Aorta (tissue), 5 donors: ENCODE measurements at regions not wholly inside any gene's neighbourhood (a gene's known extent, or its start where the extent isn't known, plus 50 kb on each side); places are given as distances from the start of the nearest gene placed in this dataset.

Experiments
- ATAC-seq: fragments of 200-7000 bp; cut with Tn5 transposase; one replicate; pipeline ENCODE4 v1.9.1; 2022; ENCODE audit warnings: moderate library complexity; ENCODE audit not compliant: low FRiP score
- DNase-seq, 2 donors: peaks; one replicate each; pipeline ENCODE4 v3.0.0-alpha.2; 2020
- H3K27ac ChIP-seq, 2 donors: one replicate each; pipeline ENCODE4 v1.5.1; 2013; ENCODE audit warnings: low read length in 2 of 2, mild to moderate bottlenecking in 2 of 2, moderate library complexity in 2 of 2, control low read depth in 1 of 2, inconsistent platforms in 1 of 2, low read depth in 1 of 2
- H3K27me3 ChIP-seq, 2 donors: one replicate each; pipeline ENCODE4 v1.6.1; 2013; ENCODE audit warnings: control low read depth in 1 of 2, low read length in 1 of 2, mild to moderate bottlenecking in 1 of 2, moderate library complexity in 1 of 2; ENCODE audit not compliant: insufficient read depth in 2 of 2, control insufficient read depth in 1 of 2
- H3K36me3 ChIP-seq, 2 donors: one replicate each; pipeline ENCODE4 v1.6.1; 2013; ENCODE audit warnings: control low read depth in 1 of 2, low read length in 1 of 2, mild to moderate bottlenecking in 1 of 2; ENCODE audit not compliant: insufficient read depth in 2 of 2, control insufficient read depth in 1 of 2
- H3K4me1 ChIP-seq, 2 donors: one replicate each; pipeline ENCODE4 v1.6.1; 2013; ENCODE audit warnings: low read length in 2 of 2, control low read depth in 1 of 2, mild to moderate bottlenecking in 1 of 2, moderate library complexity in 1 of 2; ENCODE audit not compliant: insufficient read depth in 2 of 2, control insufficient read depth in 1 of 2
- H3K4me3 ChIP-seq, 2 donors: one replicate each; pipeline ENCODE4 v1.5.1; 2013; ENCODE audit warnings: low read length in 2 of 2, control low read depth in 1 of 2, mild to moderate bottlenecking in 1 of 2
- H3K9me3 ChIP-seq: one replicate; pipeline ENCODE4 v1.6.1; 2013; ENCODE audit warnings: mild to moderate bottlenecking, low read length; ENCODE audit not compliant: control insufficient read depth
- WGBS, 2 donors: extraction: QIAGEN DNeasy Blood & Tissue Kit; methylation state at CpG; one replicate each; pipeline ENCODE4 v1.1.7; 2013; 5-methylcytosine and 5-hydroxymethylcytosine counted together
- intact Hi-C, 2 donors: fragments of 100-400 bp; cut with DNase I; formaldehyde crosslinking; loops; one replicate each; pipeline versions ENCODE4 v1.14.2 to v1.15.0; 2022
- donor health status: healthy with polysubstance abuse.
- donor health status: Bipolar disorder and iron deficiency.
- donor health status: DM: no; HTN: no; CAD: no.
- donor health status: DM: no; HTN: no; CAD: no.
- donor health status: DM: yes; HTN: yes; CAD: no.

DNA sequence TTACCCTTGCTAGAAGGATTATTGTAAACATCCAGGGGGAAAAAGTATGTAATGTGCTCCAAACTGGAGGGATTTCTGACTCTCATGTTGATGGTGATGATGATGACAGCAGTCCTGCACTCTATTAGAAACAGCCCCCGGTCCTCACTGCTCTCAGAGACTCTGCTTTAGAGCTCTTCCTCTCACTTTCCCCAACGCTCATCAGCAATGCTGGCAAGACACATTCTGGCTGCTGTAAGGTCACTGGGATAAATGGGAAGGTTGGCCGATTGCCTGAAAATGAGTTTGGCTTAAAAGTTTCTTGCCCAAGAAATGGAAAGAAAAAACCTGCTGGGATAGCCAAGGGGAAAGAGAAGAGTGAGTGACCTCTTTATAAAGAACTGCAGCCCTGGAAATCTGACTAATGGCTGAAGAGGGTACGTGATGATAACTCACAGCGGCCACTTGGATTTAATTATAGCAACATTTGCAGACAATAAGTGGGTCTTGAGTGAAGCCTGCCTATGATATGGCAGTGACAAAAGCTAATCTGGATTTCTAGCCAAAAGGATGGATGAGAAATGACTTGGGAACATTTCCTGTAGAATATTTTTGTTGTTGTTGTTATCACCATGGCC lies 235.8 kb downstream of the TMEM38B start:
- 46 to 60% methylated on average over 5 of the region's 5 CpGs for WGBS, 2 donors
- no peak for ATAC-seq

DNA sequence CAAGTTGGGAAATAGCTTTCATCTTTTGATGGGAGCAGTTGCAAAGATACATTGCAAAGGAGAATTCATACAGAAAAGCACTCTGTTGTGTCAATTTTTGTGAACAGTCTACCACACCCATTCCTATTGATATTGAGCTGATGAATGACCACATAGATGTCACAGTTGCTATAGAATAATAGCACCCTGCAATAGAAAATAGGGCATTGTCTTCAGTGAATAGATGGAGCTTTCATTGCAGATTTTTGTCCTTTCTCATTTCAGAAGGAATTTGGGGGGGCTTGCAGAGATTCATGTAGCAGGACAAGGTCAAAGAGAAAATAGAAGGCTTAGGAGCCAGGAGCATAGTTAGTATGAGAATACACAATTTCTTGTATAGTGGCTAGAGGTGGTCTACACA lies 237.9 kb downstream of the TMEM38B start:
- Histone ChIP-seq H3K27ac (no peak overlapping the region), H3K4me3 (no peak overlapping the region), H3K4me1 (no peaks in the 10 kb centered on the region), H3K36me3 (no peaks in the 10 kb centered on the region), H3K27me3 (no peaks in the 10 kb centered on the region), H3K9me3 (peaks cover 1% of the 10 kb centered on the region)
- ATAC-seq = no peak
- intact Hi-C loops = no loop called here
- DNase-seq = no peak

More for the DNA sequence above, 235.8 kb downstream of the TMEM38B start:
- DNase-seq = no peak
- Histone ChIP-seq H3K27me3 (no peaks in the 10 kb centered on the region), H3K4me3 (no peak overlapping the region), H3K4me1 (no peaks in the 10 kb centered on the region), H3K9me3 (peaks cover 1% of the 10 kb centered on the region), H3K27ac (no peak overlapping the region), H3K36me3 (no peaks in the 10 kb centered on the region)
- intact Hi-C loops = no loop called here

DNA sequence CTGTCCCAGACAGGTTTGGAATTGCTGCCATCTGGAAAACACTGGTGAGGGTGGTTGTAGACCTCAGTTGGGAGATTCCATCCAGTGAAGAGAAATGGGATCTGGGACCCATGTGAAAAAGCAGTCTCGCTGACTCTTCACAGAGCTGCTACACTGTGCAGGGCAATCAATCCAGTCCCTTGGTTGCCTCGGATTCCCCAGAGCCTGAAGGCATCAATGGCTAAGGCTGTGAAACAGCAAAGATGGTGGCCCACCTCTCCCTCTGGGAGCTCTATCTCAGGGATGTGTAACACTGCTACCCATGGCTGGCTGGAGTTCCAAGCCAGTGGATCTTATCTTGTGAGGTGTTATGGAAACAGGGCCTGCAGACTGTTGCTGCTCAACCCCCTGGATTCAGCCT lies 256.1 kb downstream of the TMEM38B start:
- DNase-seq (no peak), ATAC-seq (no peak)
- Histone ChIP-seq H3K27me3 (no peaks in the 10 kb centered on the region), H3K4me1 (no peaks in the 10 kb centered on the region), H3K4me3 (no peak overlapping the region), H3K9me3 (peaks cover 4% of the 10 kb centered on the region), H3K27ac (no peak overlapping the region), H3K36me3 (no peaks in the 10 kb centered on the region)
- WGBS, 2 donors = 74 to 77% methylated on average over 2 of the region's 2 CpGs
- intact Hi-C loops = no loop called here

DNA sequence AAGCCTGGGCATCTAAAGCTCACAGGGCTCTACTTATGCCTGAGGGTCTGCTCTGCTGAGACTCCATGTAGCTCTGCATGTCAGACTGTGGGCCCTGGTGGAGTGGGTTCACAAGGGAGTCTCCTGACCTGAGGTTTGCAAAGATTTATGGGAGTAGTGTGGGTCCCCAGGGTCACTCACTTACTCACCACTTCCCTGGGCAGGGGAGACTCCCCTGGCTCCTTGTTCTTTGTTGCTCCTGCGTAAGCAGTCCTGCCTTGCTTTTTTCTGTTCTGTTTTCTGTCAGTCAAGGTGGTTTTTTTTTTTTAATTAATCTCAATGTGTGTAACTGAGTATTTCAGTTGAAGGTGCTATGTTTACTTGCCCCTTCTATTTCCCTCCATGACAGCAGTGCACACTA lies 256.6 kb downstream of the TMEM38B start:
- no peaks in the 10 kb centered on the region for H3K4me1 ChIP-seq
- no peaks in the 10 kb centered on the region for H3K36me3 ChIP-seq
- no peaks in the 10 kb centered on the region for H3K27me3 ChIP-seq
- intact Hi-C loops = no loop called here
- no peak for ATAC-seq
- no peak for DNase-seq
- peaks cover 4% of the 10 kb centered on the region for H3K9me3 ChIP-seq
- WGBS, 2 donors = 63 to 71% methylated on average over 1 of the region's 1 CpG
- H3K4me3 ChIP-seq = no peak overlapping the region
- no peak overlapping the region for H3K27ac ChIP-seq

DNA sequence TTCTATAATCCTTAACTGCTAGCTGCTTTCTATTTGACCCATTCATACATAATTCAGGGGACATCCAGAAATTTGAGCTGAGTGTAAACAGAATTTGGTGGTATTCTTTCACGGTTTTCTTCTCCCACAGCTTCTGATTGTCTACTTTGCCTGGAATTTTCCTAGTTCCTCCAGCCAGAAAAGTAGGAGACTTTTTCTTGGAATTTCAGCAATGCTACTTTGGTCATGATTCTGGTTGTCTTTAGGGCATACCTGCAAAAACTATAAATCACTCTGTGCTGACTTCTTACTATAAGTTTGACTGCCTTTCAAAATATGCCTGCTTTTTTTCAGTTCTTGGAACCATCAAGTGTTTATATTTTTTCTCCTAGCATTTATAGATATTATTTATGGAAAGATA lies 260.2 kb downstream of the TMEM38B start:
- no peak for ATAC-seq
- DNase-seq = no peak
- 41 to 43% methylated on average over 1 of the region's 1 CpG for WGBS, 2 donors
- no peaks in the 10 kb centered on the region for H3K27me3 ChIP-seq
- no peak overlapping the region for H3K4me3 ChIP-seq
- no peak overlapping the region for H3K27ac ChIP-seq
- peaks cover 4% of the 10 kb centered on the region for H3K9me3 ChIP-seq
- intact Hi-C loops = no loop called here
- H3K4me1 ChIP-seq = no peaks in the 10 kb centered on the region
- H3K36me3 ChIP-seq = no peaks in the 10 kb centered on the region

DNA sequence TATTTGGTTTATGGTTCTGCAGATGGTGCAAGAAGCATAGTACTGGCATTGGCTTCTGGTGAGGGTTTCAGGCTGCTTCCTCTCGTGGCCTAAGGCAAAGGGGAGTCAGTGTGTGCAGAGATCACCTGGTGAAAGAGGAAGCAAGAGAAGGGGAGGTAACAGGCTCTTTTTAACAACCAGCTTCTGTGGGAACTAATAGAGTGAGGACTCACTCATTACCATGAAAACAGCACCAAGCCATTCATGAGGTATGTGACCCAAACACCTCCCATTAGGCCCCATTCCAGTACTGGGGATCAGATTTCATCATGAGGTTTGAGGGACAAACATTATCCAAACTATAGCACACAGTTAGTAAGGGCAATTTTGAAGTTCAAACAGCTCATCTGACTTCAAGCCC lies 263.5 kb downstream of the TMEM38B start:
- no peak for DNase-seq
- Histone ChIP-seq H3K27ac (no peak overlapping the region), H3K36me3 (no peaks in the 10 kb centered on the region), H3K27me3 (no peaks in the 10 kb centered on the region), H3K4me1 (no peaks in the 10 kb centered on the region), H3K9me3 (peaks cover under 1% of the 10 kb centered on the region), H3K4me3 (no peak overlapping the region)
- intact Hi-C loops = no loop called here
- 56% methylated on average over 1 of the region's 1 CpG for WGBS, 2 donors
- no peak for ATAC-seq

DNA sequence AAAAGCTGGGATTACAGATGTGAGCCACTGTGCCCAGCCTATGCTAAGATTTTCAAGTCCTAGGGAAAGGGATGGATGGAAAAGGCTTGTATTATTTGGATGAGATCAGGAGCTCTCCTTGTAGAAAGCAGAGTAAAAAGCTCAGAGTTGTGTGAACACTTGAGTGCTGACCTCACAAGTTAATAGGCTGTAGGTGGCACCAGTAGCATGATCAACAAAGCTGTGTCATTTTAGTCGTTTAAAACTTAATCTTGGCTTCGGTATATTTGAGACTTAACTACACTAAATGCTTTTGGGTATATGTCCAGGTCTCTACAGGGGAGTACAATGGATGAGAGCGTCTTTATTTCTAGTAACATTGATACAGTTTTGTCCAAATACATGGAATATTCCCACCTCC lies 264.2 kb downstream of the TMEM38B start:
- intact Hi-C loops = no loop called here
- no peak overlapping the region for H3K4me3 ChIP-seq
- ATAC-seq (no peak), DNase-seq (no peak)
- H3K4me1 ChIP-seq = no peaks in the 10 kb centered on the region
- no peak overlapping the region for H3K27ac ChIP-seq
- WGBS, 2 donors = 78 to 81% methylated on average over 3 of the region's 3 CpGs
- H3K36me3 ChIP-seq = no peaks in the 10 kb centered on the region
- no peaks in the 10 kb centered on the region for H3K27me3 ChIP-seq
- H3K9me3 ChIP-seq = peaks cover 2% of the 10 kb centered on the region

DNA sequence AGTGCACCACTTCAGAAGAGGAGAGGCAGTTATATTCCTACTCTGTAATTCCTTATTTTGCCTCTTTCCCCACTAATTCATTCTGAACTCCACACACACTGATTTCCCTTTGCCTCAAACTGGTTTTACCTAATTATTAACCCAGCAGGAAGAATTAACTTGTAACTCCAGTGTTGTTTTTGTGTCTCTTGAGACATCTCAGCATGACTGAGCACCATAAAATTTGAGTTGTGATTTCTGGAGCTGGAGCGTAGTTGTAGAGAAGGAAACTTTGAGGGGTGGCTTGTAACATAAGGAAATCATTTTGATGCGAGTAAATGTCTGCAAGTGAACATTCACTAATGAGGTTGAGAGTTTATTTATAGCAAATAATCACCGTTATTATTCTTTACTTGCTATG lies 265.2 kb downstream of the TMEM38B start:
- Histone ChIP-seq H3K4me3 (no peak overlapping the region), H3K27me3 (no peaks in the 10 kb centered on the region), H3K27ac (no peak overlapping the region), H3K36me3 (no peaks in the 10 kb centered on the region), H3K9me3 (peaks cover 2% of the 10 kb centered on the region), H3K4me1 (no peaks in the 10 kb centered on the region)
- no peak for ATAC-seq
- intact Hi-C loops = no loop called here
- DNase-seq = no peak
- 8 to 13% methylated on average over 3 of the region's 3 CpGs for WGBS, 2 donors

DNA sequence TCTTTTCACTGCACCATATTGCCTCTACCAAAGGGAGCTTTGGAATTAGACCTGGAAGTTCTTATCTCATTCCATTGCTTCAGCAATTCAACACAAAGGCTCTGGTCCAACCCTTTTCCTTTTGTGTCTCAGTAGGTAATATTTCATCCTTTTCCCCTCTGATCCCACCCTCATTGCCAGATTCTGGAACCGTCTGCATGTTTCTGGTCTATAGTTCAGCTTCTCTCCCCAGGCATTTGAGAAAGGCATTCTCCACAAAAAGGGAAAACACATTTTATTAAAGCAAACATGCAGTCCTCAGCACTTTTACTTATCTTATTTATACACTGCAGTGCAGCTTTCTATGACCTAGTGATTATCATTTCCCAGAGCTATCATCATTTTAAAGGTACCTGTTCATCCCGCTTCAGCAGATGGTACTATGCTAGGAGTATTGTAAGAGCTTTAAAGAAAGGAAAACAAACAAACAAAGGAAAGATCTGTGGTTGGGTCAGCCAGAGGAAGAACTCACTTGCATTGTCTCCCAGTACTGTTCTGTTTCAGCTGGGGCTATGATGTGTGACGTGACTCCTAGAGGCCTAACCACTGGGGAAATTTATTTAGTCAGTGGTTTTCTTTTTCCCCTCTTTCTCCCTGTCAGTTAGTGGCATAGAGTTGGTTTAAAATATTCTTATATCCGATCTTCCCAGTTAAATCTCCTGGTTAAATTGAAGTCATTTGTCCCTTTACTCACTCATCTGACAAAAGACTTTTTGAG lies 269.2 kb downstream of the TMEM38B start:
- DNase-seq (no peak), ATAC-seq (no peak)
- Histone ChIP-seq H3K27me3 (no peaks in the 10 kb centered on the region), H3K36me3 (no peaks in the 10 kb centered on the region), H3K4me3 (no peak overlapping the region), H3K27ac (no peak overlapping the region), H3K4me1 (peaks cover 0 to 2% of the 10 kb centered on the region in 2 donors), H3K9me3 (peaks cover 2% of the 10 kb centered on the region)
- WGBS, 2 donors = 53 to 58% methylated on average over 4 of the region's 4 CpGs
- intact Hi-C loops = no loop called here
